ENCODE measurements at regions not wholly inside any gene's neighbourhood (a gene's known extent, or its start where the extent isn't known, plus 50 kb on each side); places are given as distances from the start of the nearest gene placed in this dataset.

DNA sequence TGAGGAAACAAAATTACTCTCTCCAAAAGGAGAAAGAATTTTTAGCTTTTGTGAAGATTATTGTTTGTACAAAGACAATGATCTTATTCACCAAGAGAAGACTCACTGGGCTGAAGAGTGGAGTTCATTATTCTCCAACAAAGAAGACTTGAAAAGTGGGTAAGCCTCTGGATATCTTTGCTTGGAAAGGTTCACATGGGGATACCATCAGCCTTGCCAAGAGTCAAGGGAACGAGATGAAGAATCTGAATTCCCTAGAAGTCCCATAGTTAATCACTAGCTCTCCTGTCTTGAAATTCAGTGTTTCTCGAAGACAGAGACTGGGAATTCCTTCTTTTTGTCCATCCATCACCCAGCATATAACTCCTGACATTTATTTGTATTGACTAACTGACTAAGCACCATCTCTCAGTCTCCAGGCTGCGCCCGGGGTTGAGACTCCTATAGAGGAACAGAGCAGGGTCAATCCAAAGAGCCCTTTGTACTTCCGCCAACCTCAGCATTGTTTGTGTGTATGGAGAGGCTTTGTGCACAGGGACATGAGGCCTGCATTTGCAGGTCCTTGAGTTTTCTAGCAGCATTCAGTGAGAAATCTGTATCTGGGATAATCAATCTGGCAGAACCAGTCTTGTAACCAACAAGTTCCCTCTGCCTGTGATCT lies 461.9 kb downstream of the KIF16B start:
- TF ChIP-seq GATA2 (IDR thresholded peaks at IDR 0.05; ENCODE audit: low read depth, low read length) (no peak), GATA3 (IDR thresholded peaks at IDR 0.05; ENCODE audit: low read depth, low read length) (no peak)
